HG03457 (cell line): ENCODE measurements at regions not wholly inside any gene's neighbourhood (a gene's known extent, or its start where the extent isn't known, plus 50 kb on each side); places are given as distances from the start of the nearest gene placed in this dataset.
"Not testable (repeated sequence)": the region's sequence is repeated elsewhere in the genome, so short reads cannot be mapped to it uniquely, and the experiment has no call there.

Experiments used
- ATAC-seq: cut with Tn5 transposase; IDR thresholded peaks from one replicate; pipeline ENCODE4 v1.9.1; 2021; ENCODE audit warnings: moderate number of reproducible peaks; ENCODE audit not compliant: unreplicated experiment

GRCh38 chr4:27628609-27629008, 768.0 kb downstream of the STIM2 start:
- ATAC-seq = no peak

DNA sequence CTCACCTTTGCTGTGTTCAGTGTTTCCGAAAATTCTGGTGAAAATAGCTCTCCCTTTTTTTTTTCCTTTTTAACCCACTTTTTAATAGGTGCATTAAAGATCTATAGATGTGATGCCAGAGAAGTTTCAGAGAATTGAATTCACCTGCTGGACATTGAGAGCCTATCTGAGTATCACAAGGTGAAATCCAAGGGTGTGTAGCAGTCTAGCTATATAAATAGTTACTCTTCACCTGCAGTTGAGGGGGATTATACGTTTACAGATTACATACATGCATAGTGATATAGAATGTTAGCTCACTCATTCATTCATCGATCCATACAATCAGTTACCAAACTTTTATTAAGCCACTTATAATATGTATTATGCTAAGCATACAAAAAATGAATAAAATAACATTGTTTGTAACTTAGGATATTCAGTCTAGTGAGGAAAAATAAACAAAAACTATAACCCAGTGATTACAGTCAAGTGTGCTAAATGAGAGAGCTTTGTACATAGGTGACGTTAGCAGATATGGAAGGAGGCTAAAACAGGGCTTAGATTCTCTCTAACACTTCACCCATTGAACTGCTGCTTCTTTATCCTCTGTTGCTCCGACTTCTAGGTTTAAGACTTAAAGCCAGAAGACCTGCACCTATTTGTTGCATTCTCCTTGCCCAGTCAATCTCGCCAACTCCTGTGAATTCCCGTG, 769.0 kb downstream of the STIM2 start:
- no peak for ATAC-seq

GRCh38 chr4:27635936-27636913, 775.6 kb downstream of the STIM2 start:
- ATAC-seq = peak; percentile 86

DNA sequence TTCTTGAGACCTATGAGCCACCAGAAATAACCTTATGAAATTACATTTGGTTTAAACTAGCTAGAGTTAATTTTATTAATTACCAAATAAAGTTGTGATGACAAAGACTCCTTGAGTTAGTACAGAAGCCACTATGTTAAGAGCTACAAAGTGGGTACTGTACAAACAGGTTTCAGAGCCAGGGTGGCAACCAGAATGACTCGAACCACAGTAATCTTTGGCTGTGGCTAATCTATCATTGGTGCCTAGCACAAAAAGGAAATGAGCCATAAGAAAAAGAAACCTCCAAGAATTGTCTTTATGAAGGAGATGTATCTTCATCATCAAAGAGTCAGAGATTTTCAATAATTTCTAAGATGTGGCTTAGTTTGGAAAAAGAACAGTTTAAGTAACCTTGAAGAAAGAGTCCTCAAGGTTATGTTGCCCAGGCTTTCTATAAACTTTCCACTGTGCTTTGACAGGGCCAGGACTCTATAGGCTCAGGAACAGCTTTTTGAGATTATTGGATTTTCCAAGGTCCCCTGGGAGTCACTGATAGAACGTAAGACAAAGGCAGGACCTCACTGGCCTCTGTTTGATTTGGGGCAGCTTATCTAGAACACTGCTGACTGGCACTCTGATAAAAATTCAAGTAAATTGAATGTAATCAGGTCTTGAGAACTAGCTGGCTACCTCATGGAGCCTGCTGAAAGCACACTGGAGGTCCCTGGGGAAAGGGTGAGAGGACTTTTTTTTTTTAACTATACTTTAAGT, 777.7 kb downstream of the STIM2 start:
- no peak for ATAC-seq

DNA sequence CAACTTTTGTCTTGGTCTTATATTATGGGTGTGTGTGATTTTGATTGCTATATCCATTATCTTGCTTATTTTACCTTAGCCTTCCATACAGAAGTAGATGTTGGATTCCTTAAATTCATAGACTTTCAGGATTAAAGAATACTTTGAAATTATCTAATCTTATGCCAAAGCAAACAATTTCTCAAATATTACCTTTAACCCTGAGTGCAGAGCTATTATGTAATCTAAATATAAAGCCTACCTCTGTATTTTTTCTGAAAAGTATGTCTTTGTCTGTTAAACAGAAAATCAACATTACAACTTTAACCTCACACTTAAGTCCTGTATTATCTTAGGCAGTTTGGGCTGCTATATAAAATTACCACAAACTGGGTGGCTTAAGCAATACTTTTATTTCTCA, 782.5 kb downstream of the STIM2 start:
- ATAC-seq = no peak

GRCh38 chr4:27648416-27648815, 787.8 kb downstream of the STIM2 start:
- no peak for ATAC-seq

DNA sequence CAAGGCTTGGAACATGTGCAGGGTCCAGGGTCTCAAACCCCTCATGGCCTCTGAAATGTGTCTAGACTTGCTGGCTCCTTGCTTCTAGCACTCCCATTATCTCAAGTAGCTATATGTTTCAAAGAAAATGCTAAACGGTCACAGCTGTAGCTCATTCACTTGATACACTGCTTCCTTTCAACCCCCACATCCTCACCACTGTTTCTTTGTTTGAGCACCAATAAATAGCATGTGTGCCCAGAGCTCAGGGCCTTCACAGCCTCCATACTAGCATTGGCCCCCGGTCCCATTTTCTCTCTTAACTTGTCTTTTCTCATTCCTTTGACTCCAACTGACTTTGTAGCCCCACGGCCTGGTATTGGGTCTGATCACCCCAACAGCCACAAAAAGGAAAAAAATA, 801.8 kb downstream of the STIM2 start:
- ATAC-seq = no peak

DNA sequence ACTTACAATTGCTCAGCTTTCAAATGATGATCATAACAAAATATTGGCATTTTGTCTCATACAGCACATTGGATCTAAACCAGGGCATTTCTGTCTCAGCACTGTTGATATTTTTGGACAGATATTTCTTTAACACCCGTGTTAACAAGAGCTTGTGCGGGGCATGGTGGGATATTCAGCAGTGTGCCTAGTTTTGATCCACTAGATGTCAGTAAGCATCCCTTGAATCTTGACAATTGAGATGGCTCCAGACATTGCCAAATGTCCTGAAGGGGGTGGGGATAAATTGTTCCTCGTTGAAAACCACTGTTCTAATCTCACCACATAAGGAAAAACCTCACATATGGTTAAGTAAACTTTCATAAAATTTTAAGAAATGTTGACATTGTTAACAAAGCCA, 806.3 kb downstream of the STIM2 start:
- no peak for ATAC-seq

GRCh38 chr4:27668001-27668400, 807.4 kb downstream of the STIM2 start:
- ATAC-seq = no peak

- ATAC-seq = no peak
Observed at GRCh38 chr4:27678027-27678426, 817.4 kb downstream of the STIM2 start.

GRCh38 chr4:27684610-27685011, 824.0 kb downstream of the STIM2 start:
- peak; percentile 86 for ATAC-seq

- no peak for ATAC-seq
Observed at GRCh38 chr4:27685091-27685490, 824.5 kb downstream of the STIM2 start.

DNA sequence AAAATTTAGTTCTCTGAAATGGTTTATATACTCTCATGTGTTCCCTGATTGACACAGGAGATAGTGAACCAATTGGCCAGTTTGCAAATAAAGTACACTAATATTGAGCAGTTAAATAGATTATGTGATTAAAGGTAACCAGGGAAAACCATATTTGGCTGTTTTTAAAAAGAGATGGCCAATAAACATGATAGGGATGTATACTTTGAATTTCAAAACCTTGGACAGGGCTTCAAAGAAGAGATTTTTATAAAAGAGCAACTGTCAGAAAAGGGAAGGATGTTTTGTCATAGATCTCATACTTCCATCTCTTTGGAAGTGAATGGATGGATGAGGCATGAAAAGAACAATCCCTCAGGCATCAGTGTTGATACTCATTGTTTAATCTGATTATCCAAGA, 825.3 kb downstream of the STIM2 start:
- no peak for ATAC-seq

DNA sequence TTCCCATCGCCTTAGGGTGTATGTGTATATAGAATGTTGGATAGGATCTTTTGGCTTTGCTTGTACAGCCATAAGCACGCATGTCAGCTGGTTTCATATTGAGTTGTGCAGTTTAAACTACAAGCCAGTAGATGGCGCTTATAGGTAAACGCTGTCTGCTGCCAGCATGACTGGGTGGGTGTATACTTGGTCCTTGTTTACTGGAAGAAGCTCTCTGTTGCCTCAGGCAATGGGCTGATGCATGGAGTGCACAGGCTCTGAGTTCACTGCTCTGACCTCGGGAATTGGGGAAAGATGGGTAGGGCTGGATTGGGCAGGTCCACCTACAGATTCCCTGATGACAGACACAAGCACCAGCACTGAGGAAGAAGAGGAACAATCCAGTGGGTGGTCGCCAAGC, 831.5 kb downstream of the STIM2 start:
- peak; percentile 64 for ATAC-seq

GRCh38 chr4:27692868-27693634, 832.4 kb downstream of the STIM2 start:
- ATAC-seq = no peak

DNA sequence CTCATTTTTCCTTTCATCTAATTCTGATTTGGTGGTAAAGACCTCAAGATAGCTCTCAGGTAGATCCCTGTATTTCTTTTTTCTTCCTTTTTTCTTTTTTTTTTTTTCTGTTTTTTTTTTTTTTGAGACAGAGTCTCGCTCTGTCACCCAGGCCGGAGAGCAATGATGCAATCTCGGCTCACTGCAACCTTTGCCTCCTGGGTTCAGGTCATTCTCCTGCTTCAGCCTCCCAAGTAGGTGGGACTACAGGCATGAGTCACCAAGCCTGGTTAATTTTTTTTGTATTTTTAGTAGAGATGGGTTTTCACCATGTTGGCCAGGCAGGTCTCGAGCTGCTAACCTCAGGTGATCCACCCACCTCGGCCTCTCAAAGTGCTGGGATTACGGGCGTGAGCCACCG, 835.6 kb downstream of the STIM2 start:
- ATAC-seq = not testable (repeated sequence)

- ATAC-seq = no peak
Observed at GRCh38 chr4:27701606-27702005, 841.0 kb downstream of the STIM2 start.

GRCh38 chr4:27702730-27703431, 842.2 kb downstream of the STIM2 start:
- no peak for ATAC-seq

GRCh38 chr4:27703771-27704170, 843.1 kb downstream of the STIM2 start:
- ATAC-seq = no peak

DNA sequence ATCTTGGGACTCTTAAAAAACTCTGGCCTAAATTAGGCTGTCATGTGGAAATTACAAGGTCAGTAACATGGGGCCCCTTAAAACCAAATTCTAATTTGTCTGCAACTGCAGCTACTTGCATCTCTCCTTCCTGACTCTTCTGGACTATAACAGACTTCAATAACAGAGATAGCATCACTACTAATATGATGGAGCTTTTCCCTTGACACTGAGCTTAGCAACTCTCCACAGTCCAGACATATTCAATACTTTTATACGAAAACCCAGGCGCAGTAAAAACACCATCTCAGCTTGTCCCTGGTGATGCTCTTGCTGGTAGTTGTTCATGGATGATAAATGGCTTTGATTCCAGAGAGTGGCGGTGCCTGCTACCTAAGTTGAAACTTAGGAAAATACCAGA, 850.4 kb downstream of the STIM2 start:
- ATAC-seq = no peak
